ENCODE measurements at regions not wholly inside any gene's neighbourhood (a gene's known extent, or its start where the extent isn't known, plus 50 kb on each side); places are given as distances from the start of the nearest gene placed in this dataset.

GRCh38 chr1:238248356-238248755 is 357.6 kb upstream of the ZP4 start:
- no peak overlapping the region for H3K9ac ChIP-seq (ENCODE audit: insufficient read depth in 1 of 2, low read depth in 2 of 2, low read length in 2 of 2)
- no peaks in the 10 kb centered on the region for H3K36me3 ChIP-seq (ENCODE audit: control insufficient read depth, insufficient read depth, low read length)
- in situ Hi-C loops (cut with MboI) (no loop called here), intact Hi-C loops (cut with micrococcal nuclease) (no loop called here)
- CTCF ChIA-PET (ENCODE audit: low intra/inter-chr PET ratio) = no interaction called here
- H4K20me1 ChIP-seq (replicated peaks; ENCODE audit: control insufficient read depth, insufficient read depth, low read length) = no peaks in the 10 kb centered on the region
- BruUV-seq (replicated peaks) = no TSS peak
- DNase-seq (ENCODE audit: extremely low read depth in 1 of 4, low spot score in 3 of 4) (no peak), ATAC-seq (no peak), FAIRE-seq (no peak)
- H3K4me1 ChIP-seq (replicated peaks in 1 of 2; ENCODE audit: control insufficient read depth in 2 of 2, insufficient read depth in 2 of 2, low read length in 2 of 2) = no peaks in the 10 kb centered on the region
- WGBS (ENCODE audit: insufficient coverage, low coverage, missing lambda C conversion rate) = 2% methylated on average over 3 of the region's 3 CpGs
- H3K4me3 ChIP-seq = no peak overlapping the region
- no peak overlapping the region for H3K27ac ChIP-seq (ENCODE audit: extremely low read depth, low read depth, low read length)
- no peaks in the 10 kb centered on the region for H3K79me2 ChIP-seq (ENCODE audit: control insufficient read depth, insufficient read depth, low read length)
- no peak overlapping the region for H2AFZ ChIP-seq (ENCODE audit: low read depth, low read length)
- no peaks in the 10 kb centered on the region for H3K9me1 ChIP-seq (ENCODE audit: control insufficient read depth, insufficient read depth, low read length)
- POLR2A ChIA-PET = interaction anchor here (0.8 kb wide), 1 partner anchor 12 kb away, joined by 4 read pairs; no protein-coding TSS in a partner anchor
- no peak overlapping the region for H3K4me2 ChIP-seq (ENCODE audit: insufficient read depth, low read length)
- H3K9me3 ChIP-seq (replicated peaks; ENCODE audit: control insufficient read depth, insufficient read depth, low read depth, low read length) = no peaks in the 10 kb centered on the region
- no peaks in the 10 kb centered on the region for H3K27me3 ChIP-seq (ENCODE audit: control insufficient read depth in 2 of 2, insufficient read depth in 2 of 2, low read length in 2 of 2)
- no peak for TF ChIP-seq KDM5B (IDR thresholded peaks at IDR 0.05; ENCODE audit: insufficient replicate concordance, low read depth, low read length)
- no peak for TF ChIP-seq NCOA4 (IDR thresholded peaks at IDR 0.05; ENCODE audit: partially characterized antibody)
- no peak for TF ChIP-seq U2AF2 (optimal IDR thresholded peaks at IDR 0.05; ENCODE audit: low read depth, low read length)
- TF ChIP-seq SFPQ (IDR thresholded peaks at IDR 0.05; ENCODE audit: low read depth, low read length) = no peak
- TF ChIP-seq HNRNPH1 (optimal IDR thresholded peaks at IDR 0.05; ENCODE audit: low read depth, low read length) = no peak
- TF ChIP-seq ZBTB40 (IDR thresholded peaks at IDR 0.05) = no peak
- TF ChIP-seq ZBTB40 (CRISPR knock-in tag; IDR thresholded peaks at IDR 0.05) = no peak
- TF ChIP-seq STAT6 (CRISPR knock-in tag; IDR thresholded peaks at IDR 0.05) = no peak

Data from K562 (cell line).